Hepatocyte (in vitro differentiated cells): ENCODE measurements at regions not wholly inside any gene's neighbourhood (a gene's known extent, or its start where the extent isn't known, plus 50 kb on each side); places are given as distances from the start of the nearest gene placed in this dataset.

ENCODE experiments used
- DNase-seq: peaks from one replicate; pipeline ENCODE4 v3.0.0-alpha.2; 2016; ENCODE audit warnings: low spot score
- H2AFZ ChIP-seq: fragments of 200-600 bp; sonication (generic); 2 replicates; pipeline ENCODE4 v1.6.0; 2016; ENCODE audit warnings: antibody characterized with exemption, mild to moderate bottlenecking
- H3K27ac ChIP-seq: fragments of 200-600 bp; sonication (generic); 2 replicates; pipeline ENCODE4 v1.5.1; 2016; ENCODE audit warnings: mild to moderate bottlenecking
- H3K27me3 ChIP-seq: fragments of 200-600 bp; sonication (generic); 2 replicates; pipeline ENCODE4 v1.6.1; 2016
- H3K36me3 ChIP-seq: fragments of 200-600 bp; sonication (generic); replicated peaks from 2 replicates; pipeline ENCODE4 v1.5.1; 2016; ENCODE audit warnings: low read depth; ENCODE audit not compliant: insufficient read depth
- H3K4me1 ChIP-seq: fragments of 200-600 bp; sonication (generic); 2 replicates; pipeline ENCODE4 v1.5.1; 2016; ENCODE audit warnings: mild to moderate bottlenecking, moderate library complexity; ENCODE audit not compliant: insufficient read depth
- H3K4me2 ChIP-seq: fragments of 200-600 bp; sonication (generic); 2 replicates; pipeline ENCODE4 v1.6.0; 2016
- H3K4me3 ChIP-seq: fragments of 200-600 bp; sonication (generic); 2 replicates; pipeline ENCODE4 v1.5.1; 2016; ENCODE audit warnings: mild to moderate bottlenecking
- H3K79me2 ChIP-seq: fragments of 200-600 bp; sonication (generic); 2 replicates; pipeline ENCODE4 v1.6.0; 2017; ENCODE audit warnings: mild to moderate bottlenecking
- H3K9me2 ChIP-seq: fragments of 200-600 bp; sonication (generic); replicated peaks from 2 replicates; pipeline ENCODE4 v1.6.0; 2017; ENCODE audit warnings: mild to moderate bottlenecking; ENCODE audit not compliant: insufficient read depth
- H3K9me3 ChIP-seq: fragments of 200-600 bp; sonication (generic); 2 replicates; pipeline ENCODE4 v1.5.1; 2016; ENCODE audit warnings: low read depth, mild to moderate bottlenecking
- H4K20me1 ChIP-seq: fragments of 200-600 bp; sonication (generic); 2 replicates; pipeline ENCODE4 v1.6.0; 2016; ENCODE audit warnings: mild to moderate bottlenecking; ENCODE audit not compliant: insufficient read depth, poor library complexity, severe bottlenecking
- CTCF ChIP-seq: fragments of 200-600 bp; sonication (generic); IDR thresholded peaks from 2 replicates; pipeline ENCODE4 v1.5.1; 2016; ENCODE audit warnings: antibody characterized with exemption, mild to moderate bottlenecking; ENCODE audit not compliant: poor library complexity
- EZH2 ChIP-seq: fragments of 200-600 bp; sonication (generic); IDR thresholded peaks from 2 replicates; pipeline ENCODE4 v1.6.1; 2016; ENCODE audit warnings: antibody characterized with exemption, mild to moderate bottlenecking, borderline replicate concordance
- EZH2phosphoT487 ChIP-seq: fragments of 200-600 bp; sonication (generic); IDR thresholded peaks from one replicate; pipeline ENCODE4 v1.6.1; 2018; ENCODE audit warnings: antibody characterized with exemption, mild to moderate bottlenecking, low read depth, moderate library complexity; ENCODE audit not compliant: unreplicated experiment, severe bottlenecking
- WGBS: methylation state at CpG from one replicate; pipeline ENCODE4 v1.1.6; 2016; ENCODE audit warnings: low lambda C conversion rate; ENCODE audit errors: missing lambda C conversion rate; 5-methylcytosine and 5-hydroxymethylcytosine counted together

- H2AFZ ChIP-seq = no peak overlapping the region
- H3K4me3 ChIP-seq = no peak overlapping the region
- H3K79me2 ChIP-seq = no peaks in the 10 kb centered on the region
- H3K27me3 ChIP-seq = no peaks in the 10 kb centered on the region
- H3K9me2 ChIP-seq = no peaks in the 10 kb centered on the region
- no peaks in the 10 kb centered on the region for H4K20me1 ChIP-seq
- H3K9me3 ChIP-seq = no peaks in the 10 kb centered on the region
- TF ChIP-seq EZH2 (no peak), EZH2phosphoT487 (no peak), CTCF (no peak)
- no peak for DNase-seq
- no peaks in the 10 kb centered on the region for H3K36me3 ChIP-seq
- H3K27ac ChIP-seq = no peak overlapping the region
- 98% methylated on average over 3 of the region's 3 CpGs for WGBS
- H3K4me1 ChIP-seq = no peaks in the 10 kb centered on the region
- H3K4me2 ChIP-seq = no peak overlapping the region
These were observed 99.9 kb downstream of the CLDN1 start for GRCh38 chr3:190222360-190222759.

GRCh38 chr3:190220362-190220761, 99.7 kb upstream of the P3H2 start:
- WGBS = 92% methylated on average over 1 of the region's 1 CpG
- no peak overlapping the region for H3K4me3 ChIP-seq
- no peaks in the 10 kb centered on the region for H3K27me3 ChIP-seq
- no peak for TF ChIP-seq EZH2phosphoT487
- H3K27ac ChIP-seq = no peak overlapping the region
- no peak overlapping the region for H3K4me2 ChIP-seq
- no peaks in the 10 kb centered on the region for H3K36me3 ChIP-seq
- H4K20me1 ChIP-seq = no peaks in the 10 kb centered on the region
- no peaks in the 10 kb centered on the region for H3K79me2 ChIP-seq
- no peak for DNase-seq
- H2AFZ ChIP-seq = no peak overlapping the region
- no peaks in the 10 kb centered on the region for H3K4me1 ChIP-seq
- no peaks in the 10 kb centered on the region for H3K9me3 ChIP-seq
- no peaks in the 10 kb centered on the region for H3K9me2 ChIP-seq

- H3K9me3 ChIP-seq = no peaks in the 10 kb centered on the region
- 88% methylated on average over 3 of the region's 3 CpGs for WGBS
- H2AFZ ChIP-seq = no peak overlapping the region
- DNase-seq = no peak
- H4K20me1 ChIP-seq = no peaks in the 10 kb centered on the region
- H3K4me2 ChIP-seq = no peak overlapping the region
- no peak overlapping the region for H3K4me3 ChIP-seq
- H3K27ac ChIP-seq = no peak overlapping the region
- H3K27me3 ChIP-seq = no peaks in the 10 kb centered on the region
- no peaks in the 10 kb centered on the region for H3K4me1 ChIP-seq
- H3K9me2 ChIP-seq = no peaks in the 10 kb centered on the region
- H3K79me2 ChIP-seq = no peaks in the 10 kb centered on the region
- H3K36me3 ChIP-seq = no peaks in the 10 kb centered on the region
- TF ChIP-seq EZH2phosphoT487 (no peak), EZH2 (no peak), CTCF (no peak)
These were observed 96.4 kb upstream of the P3H2 start for GRCh38 chr3:190217081-190217480.

GRCh38 chr3:190213727-190214126, 93.0 kb upstream of the P3H2 start:
- TF ChIP-seq EZH2phosphoT487 = no peak
- TF ChIP-seq CTCF = no peak
- TF ChIP-seq EZH2 = no peak

More at GRCh38 chr3:190213727-190214126, 93.0 kb upstream of the P3H2 start:
- H3K4me2 ChIP-seq = no peak overlapping the region
- H3K27me3 ChIP-seq = no peaks in the 10 kb centered on the region
- no peaks in the 10 kb centered on the region for H3K36me3 ChIP-seq
- H2AFZ ChIP-seq = no peak overlapping the region
- no peak for DNase-seq
- H3K9me2 ChIP-seq = no peaks in the 10 kb centered on the region
- no peaks in the 10 kb centered on the region for H3K4me1 ChIP-seq
- H3K9me3 ChIP-seq = no peaks in the 10 kb centered on the region
- H3K27ac ChIP-seq = no peak overlapping the region
- H4K20me1 ChIP-seq = no peaks in the 10 kb centered on the region
- H3K79me2 ChIP-seq = no peaks in the 10 kb centered on the region
- H3K4me3 ChIP-seq = no peak overlapping the region
